ENCODE measurements at regions not wholly inside any gene's neighbourhood (a gene's known extent, or its start where the extent isn't known, plus 50 kb on each side); places are given as distances from the start of the nearest gene placed in this dataset.

- TF ChIP-seq CTCF (IDR thresholded peaks at IDR 0.05; ENCODE audit: borderline replicate concordance, extremely low read depth, low read length, poor library complexity, severe bottlenecking) = no peak
- no peak for TF ChIP-seq EZH2 (IDR thresholded peaks at IDR 0.05; ENCODE audit: borderline replicate concordance, low read depth, low read length, severe bottlenecking)
- Histone ChIP-seq H3K4me2 (ENCODE audit: insufficient read depth, low read length) (no peak overlapping the region), H3K9ac (ENCODE audit: low read depth, low read length) (no peak overlapping the region), H2AFZ (ENCODE audit: low read depth, low read length) (no peak overlapping the region), H4K20me1 (ENCODE audit: insufficient read depth, low read length) (no peaks in the 10 kb centered on the region), H3K9me3 (ENCODE audit: insufficient read depth, low read length, severe bottlenecking) (no peaks in the 10 kb centered on the region), H3K4me1 (ENCODE audit: insufficient read depth, low read length) (no peaks in the 10 kb centered on the region), H3K27ac (ENCODE audit: low read length) (no peak overlapping the region), H3K79me2 (ENCODE audit: insufficient read depth, low read length) (no peaks in the 10 kb centered on the region), H3K27me3 (ENCODE audit: insufficient read depth, low read length, poor library complexity) (peaks cover 9% of the 10 kb centered on the region), H3K36me3 (ENCODE audit: insufficient read depth, low read length) (no peaks in the 10 kb centered on the region), H3K4me3 (ENCODE audit: low read depth in 1 of 2, low read length in 2 of 2) (no peak overlapping the region)
- DNase-seq (no peak), ATAC-seq (ENCODE audit: insufficient read depth, low read depth) (no peak)
These were observed 183.1 kb downstream of the FAM43A start for GRCh38 chr3:194868831-194869230.

- Histone ChIP-seq H2AFZ (ENCODE audit: low read depth, low read length) (no peak overlapping the region), H3K27me3 (ENCODE audit: insufficient read depth, low read length, poor library complexity) (peaks cover 9% of the 10 kb centered on the region), H3K4me1 (ENCODE audit: insufficient read depth, low read length) (no peaks in the 10 kb centered on the region), H4K20me1 (ENCODE audit: insufficient read depth, low read length) (no peaks in the 10 kb centered on the region), H3K79me2 (ENCODE audit: insufficient read depth, low read length) (no peaks in the 10 kb centered on the region), H3K36me3 (ENCODE audit: insufficient read depth, low read length) (no peaks in the 10 kb centered on the region), H3K27ac (ENCODE audit: low read length) (no peak overlapping the region), H3K4me3 (ENCODE audit: low read depth in 1 of 2, low read length in 2 of 2) (no peak overlapping the region), H3K4me2 (ENCODE audit: insufficient read depth, low read length) (no peak overlapping the region), H3K9ac (ENCODE audit: low read depth, low read length) (no peak overlapping the region), H3K9me3 (ENCODE audit: insufficient read depth, low read length, severe bottlenecking) (no peaks in the 10 kb centered on the region)
- TF ChIP-seq CTCF (IDR thresholded peaks at IDR 0.05; ENCODE audit: borderline replicate concordance, extremely low read depth, low read length, poor library complexity, severe bottlenecking) = no peak
- no peak for TF ChIP-seq EZH2 (IDR thresholded peaks at IDR 0.05; ENCODE audit: borderline replicate concordance, low read depth, low read length, severe bottlenecking)
- DNase-seq (no peak), ATAC-seq (ENCODE audit: insufficient read depth, low read depth) (no peak)
These were observed 183.9 kb downstream of the FAM43A start for GRCh38 chr3:194869482-194870169.

- H3K9ac ChIP-seq (ENCODE audit: low read depth, low read length) = no peak overlapping the region
- TF ChIP-seq CTCF (IDR thresholded peaks at IDR 0.05; ENCODE audit: borderline replicate concordance, extremely low read depth, low read length, poor library complexity, severe bottlenecking) = no peak
- no peak for TF ChIP-seq EZH2 (IDR thresholded peaks at IDR 0.05; ENCODE audit: borderline replicate concordance, low read depth, low read length, severe bottlenecking)
- DNase-seq = no peak
- H3K36me3 ChIP-seq (ENCODE audit: insufficient read depth, low read length) = no peaks in the 10 kb centered on the region
- H3K4me3 ChIP-seq (ENCODE audit: low read depth in 1 of 2, low read length in 2 of 2) = no peak overlapping the region
- H3K27me3 ChIP-seq (ENCODE audit: insufficient read depth, low read length, poor library complexity) = peaks cover 7% of the 10 kb centered on the region
- no peak for ATAC-seq (ENCODE audit: insufficient read depth, low read depth)
- no peak overlapping the region for H3K27ac ChIP-seq (ENCODE audit: low read length)
- no peaks in the 10 kb centered on the region for H4K20me1 ChIP-seq (ENCODE audit: insufficient read depth, low read length)
- H2AFZ ChIP-seq (ENCODE audit: low read depth, low read length) = no peak overlapping the region
- no peaks in the 10 kb centered on the region for H3K9me3 ChIP-seq (ENCODE audit: insufficient read depth, low read length, severe bottlenecking)
- H3K4me1 ChIP-seq (ENCODE audit: insufficient read depth, low read length) = no peaks in the 10 kb centered on the region
- H3K4me2 ChIP-seq (ENCODE audit: insufficient read depth, low read length) = no peak overlapping the region
- no peaks in the 10 kb centered on the region for H3K79me2 ChIP-seq (ENCODE audit: insufficient read depth, low read length)
These were observed 184.9 kb downstream of the FAM43A start for GRCh38 chr3:194870394-194871110.
